ENCODE measurements at regions not wholly inside any gene's neighbourhood (a gene's known extent, or its start where the extent isn't known, plus 50 kb on each side); places are given as distances from the start of the nearest gene placed in this dataset.

DNA sequence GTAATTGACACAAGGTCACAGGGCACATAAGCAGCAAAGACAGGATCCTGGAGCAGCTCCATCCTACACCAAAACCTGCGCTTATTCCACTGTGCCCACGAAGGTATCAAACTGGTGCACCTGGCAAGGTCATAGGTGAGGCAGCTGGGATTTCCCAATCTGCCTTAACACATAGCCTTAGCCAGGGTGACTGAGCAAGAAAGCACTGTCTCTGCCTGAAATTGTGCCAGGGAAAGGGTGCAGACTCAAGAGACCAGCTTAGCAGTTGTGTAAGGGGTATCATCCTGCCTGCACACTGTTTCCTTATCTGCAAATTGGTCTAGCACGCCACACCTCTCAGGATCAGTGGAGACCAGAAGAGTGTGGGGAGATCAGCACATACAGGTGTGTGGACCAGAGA, 82.8 kb downstream of the MAFB start:
- TF ChIP-seq CTCF (conservative IDR thresholded peaks at IDR 0.05; ENCODE audit: low read depth, low read length): no peak
- no peak for DNase-seq (ENCODE audit: low read depth)

DNA sequence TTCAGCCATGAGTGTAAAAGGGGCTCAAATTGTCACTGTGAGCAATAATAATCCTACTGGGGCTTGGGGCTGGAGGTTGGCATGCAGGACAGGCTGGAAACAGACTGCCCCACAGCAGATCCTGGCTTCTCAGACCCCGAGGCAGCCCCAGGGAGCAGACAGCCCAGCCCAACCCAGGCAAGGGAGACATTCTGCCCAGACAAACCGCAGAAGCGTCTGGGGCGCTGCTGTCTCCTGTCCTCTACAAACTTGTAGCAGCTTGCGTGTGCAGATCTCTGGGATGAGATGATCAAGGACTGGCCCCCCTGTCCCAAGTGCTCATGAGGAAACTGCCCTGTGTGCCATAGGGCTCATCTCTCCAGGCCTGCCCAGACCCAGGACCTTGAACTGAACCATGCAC, 84.6 kb downstream of the MAFB start:
- DNase-seq (ENCODE audit: low read depth): no peak
- no peak for TF ChIP-seq CTCF (conservative IDR thresholded peaks at IDR 0.05; ENCODE audit: low read depth, low read length)
- no peak overlapping the region for H3K4me3 ChIP-seq (ENCODE audit: low read depth, low read length)

More for the DNA sequence above, 82.8 kb downstream of the MAFB start:
- no peak overlapping the region for H3K4me3 ChIP-seq (ENCODE audit: low read depth, low read length)

DNA sequence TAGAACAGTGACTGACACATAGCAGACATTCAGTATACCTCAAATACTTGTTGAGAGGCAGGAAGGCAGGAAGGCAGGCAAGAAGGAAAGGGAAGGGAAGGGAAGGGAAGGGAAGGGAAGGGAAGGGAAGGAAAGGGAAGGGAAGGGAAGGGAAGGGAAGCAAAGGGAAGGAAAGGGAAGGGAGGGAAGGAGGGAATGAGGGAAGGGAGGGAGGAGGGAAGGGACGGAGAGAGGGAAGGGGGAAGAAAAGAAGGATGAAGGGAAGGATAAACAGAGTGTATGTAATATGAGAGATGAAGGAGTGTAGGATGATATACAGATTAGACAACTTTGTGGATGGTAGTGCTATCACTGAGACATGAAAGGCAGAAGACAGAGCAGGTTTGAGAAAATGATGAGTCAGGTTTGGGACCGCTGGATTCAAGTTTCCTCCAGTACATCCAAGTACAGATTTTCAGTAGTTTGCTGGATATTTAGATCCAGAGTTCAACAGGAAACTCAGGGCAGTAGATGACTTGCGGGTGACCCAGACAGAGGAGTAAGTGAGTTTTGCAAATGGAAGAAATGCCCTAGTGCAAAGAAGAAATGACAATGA, 85.9 kb downstream of the MAFB start:
- no peak for TF ChIP-seq CTCF (conservative IDR thresholded peaks at IDR 0.05; ENCODE audit: low read depth, low read length)
- no peak overlapping the region for H3K4me3 ChIP-seq (ENCODE audit: low read depth, low read length)
- no peak for DNase-seq (ENCODE audit: low read depth)

DNA sequence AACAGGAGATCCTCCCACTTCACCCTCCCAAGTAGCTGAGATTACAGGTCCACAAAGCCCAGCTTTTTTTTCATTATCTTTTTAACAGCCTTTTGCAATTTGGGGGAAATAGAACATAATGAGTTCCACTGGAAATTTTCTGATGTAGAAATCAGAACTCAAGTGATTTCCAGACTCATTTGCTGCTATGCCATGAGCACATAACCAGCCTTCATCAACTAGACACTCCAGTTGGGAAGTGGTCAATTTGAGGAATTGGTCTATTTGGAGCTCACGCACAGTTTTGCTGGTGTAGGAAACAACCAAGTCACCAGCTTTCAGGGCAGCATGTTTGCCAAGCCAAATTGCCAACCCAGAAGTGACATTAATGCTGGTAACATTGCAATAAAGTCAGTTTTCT, 86.7 kb downstream of the MAFB start:
- H3K4me3 ChIP-seq (ENCODE audit: low read depth, low read length): no peak overlapping the region
- DNase-seq (ENCODE audit: low read depth): no peak
- no peak for TF ChIP-seq CTCF (conservative IDR thresholded peaks at IDR 0.05; ENCODE audit: low read depth, low read length)

DNA sequence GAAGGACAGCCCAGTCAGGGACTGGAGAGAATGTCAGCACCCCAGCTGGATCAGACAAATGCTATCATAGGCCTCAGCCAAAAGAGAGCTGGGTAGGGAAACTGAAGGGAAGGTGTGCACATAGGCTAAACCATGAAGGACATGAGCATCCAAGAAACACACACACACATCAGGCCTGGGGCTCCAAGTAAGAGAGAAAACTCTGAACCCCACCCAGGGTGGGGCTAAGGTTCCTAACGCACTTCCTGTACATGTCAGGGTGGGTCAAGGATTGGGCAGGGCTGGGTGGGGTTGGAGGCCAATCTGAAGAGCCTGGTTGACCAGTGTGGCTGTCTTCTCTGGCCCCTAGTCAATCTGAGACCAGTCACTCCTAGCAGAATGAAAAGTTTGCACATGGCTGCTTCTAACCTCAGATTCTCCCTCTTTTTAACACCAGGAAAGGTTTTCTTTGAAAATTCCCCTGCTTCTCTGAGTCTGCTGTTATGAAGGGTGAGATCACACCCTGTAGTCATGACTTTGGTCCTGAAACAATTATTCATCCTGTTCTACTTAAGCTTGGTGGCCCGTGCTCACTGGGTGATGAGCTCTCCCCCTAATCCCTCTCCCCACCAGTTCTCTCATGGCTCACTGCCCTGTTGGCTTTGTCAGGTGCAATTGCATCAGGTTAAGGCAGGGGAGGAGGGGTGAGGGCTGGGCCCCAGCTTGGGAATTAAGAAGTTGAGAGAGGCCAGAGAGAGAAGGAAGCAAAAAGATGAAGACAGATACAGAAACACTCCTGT, 88.4 kb downstream of the MAFB start:
- no peak overlapping the region for H3K4me3 ChIP-seq (ENCODE audit: low read depth, low read length)
- TF ChIP-seq CTCF (conservative IDR thresholded peaks at IDR 0.05; ENCODE audit: low read depth, low read length): no peak
- DNase-seq (ENCODE audit: low read depth): peak; percentile 42

DNA sequence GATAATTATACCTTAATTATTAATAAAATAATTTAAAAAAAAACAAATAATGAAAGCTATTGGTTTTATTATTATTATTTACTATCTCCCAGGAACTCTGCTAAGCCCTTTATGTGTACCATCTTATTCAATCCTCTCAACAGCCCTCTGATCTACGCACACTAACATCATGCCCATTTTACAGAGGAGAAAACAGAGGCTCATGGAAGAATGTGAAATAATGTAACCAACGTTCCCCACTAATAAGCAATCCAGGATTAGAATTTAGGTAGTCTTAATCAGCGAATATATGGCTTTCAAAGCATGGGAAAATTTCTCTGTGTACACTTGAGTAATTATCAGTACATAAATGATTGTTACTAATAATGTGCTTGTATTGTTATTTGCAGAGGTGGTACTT, 89.0 kb downstream of the MAFB start:
- H3K4me3 ChIP-seq (ENCODE audit: low read depth, low read length): no peak overlapping the region
- no peak for DNase-seq (ENCODE audit: low read depth)
- TF ChIP-seq CTCF (conservative IDR thresholded peaks at IDR 0.05; ENCODE audit: low read depth, low read length): no peak

- DNase-seq (ENCODE audit: low read depth): no peak
- no peak overlapping the region for H3K4me3 ChIP-seq (ENCODE audit: low read depth, low read length)
- no peak for TF ChIP-seq CTCF (conservative IDR thresholded peaks at IDR 0.05; ENCODE audit: low read depth, low read length)
Observed at GRCh38 chr20:40592941-40593340, 96.1 kb downstream of the MAFB start.

All from epithelial cell of proximal tubule (primary cell).